IMR-90 (cell line): ENCODE measurements at regions not wholly inside any gene's neighbourhood (a gene's known extent, or its start where the extent isn't known, plus 50 kb on each side); places are given as distances from the start of the nearest gene placed in this dataset.

Experiments used
- CEBPB ChIP-seq: IDR thresholded peaks from 2 replicates; pipeline ENCODE4 v1.6.1; 2012; ENCODE audit warnings: low read depth, low read length, improper control_type of control experiment
- FOS ChIP-seq: fragments of 150-350 bp; IDR thresholded peaks from 2 replicates; pipeline ENCODE4 v1.6.1; 2016; ENCODE audit warnings: low read depth, low read length
- MAZ ChIP-seq: IDR thresholded peaks from 2 replicates; pipeline ENCODE4 v1.6.1; 2012; ENCODE audit warnings: low read depth, mild to moderate bottlenecking, low read length, improper control_type of control experiment, moderate library complexity, borderline replicate concordance
- MXI1 ChIP-seq: IDR thresholded peaks from 2 replicates; pipeline ENCODE4 v1.6.1; 2012; ENCODE audit warnings: low read depth, mild to moderate bottlenecking, low read length, moderate library complexity, borderline replicate concordance
- POLR2A ChIP-seq: IDR thresholded peaks from 2 replicates; pipeline ENCODE4 v1.6.1; 2012; ENCODE audit warnings: mild to moderate bottlenecking, low read depth, low read length
- RAD21 ChIP-seq: IDR thresholded peaks from 2 replicates; pipeline ENCODE4 v1.6.1; 2012; ENCODE audit warnings: low read length, improper control_type of control experiment
- RCOR1 ChIP-seq: IDR thresholded peaks from 2 replicates; pipeline ENCODE4 v1.6.1; 2012; ENCODE audit warnings: mild to moderate bottlenecking, low read length, improper control_type of control experiment; ENCODE audit not compliant: insufficient replicate concordance
- RFX5 ChIP-seq: IDR thresholded peaks from 2 replicates; pipeline ENCODE4 v1.8.0; 2012; ENCODE audit warnings: low read depth, mild to moderate bottlenecking, low read length, moderate library complexity
- SMC3 ChIP-seq: fragments of 150-350 bp; IDR thresholded peaks from 2 replicates; pipeline ENCODE4 v1.6.1; 2016; ENCODE audit warnings: low read depth, mild to moderate bottlenecking, antibody characterized with exemption, low read length, moderate library complexity
- TF ChIP-seq, protein P1 (sequence below): conservative IDR thresholded peaks from 2 replicates; pipeline ENCODE4 v1.5.1; 2012; ENCODE audit warnings: mild to moderate bottlenecking, low read depth, low read length, improper control_type of control experiment

GRCh38 chr11:70736461-70736860, 338.1 kb downstream of the CTTN start:
- TF ChIP-seq POLR2A (no peak), RCOR1 (no peak), SMC3 (no peak), FOS (no peak), RFX5 (no peak), CEBPB (no peak), RAD21 (no peak), MXI1 (no peak), MAZ (no peak)
- TF ChIP-seq, protein P1, sequence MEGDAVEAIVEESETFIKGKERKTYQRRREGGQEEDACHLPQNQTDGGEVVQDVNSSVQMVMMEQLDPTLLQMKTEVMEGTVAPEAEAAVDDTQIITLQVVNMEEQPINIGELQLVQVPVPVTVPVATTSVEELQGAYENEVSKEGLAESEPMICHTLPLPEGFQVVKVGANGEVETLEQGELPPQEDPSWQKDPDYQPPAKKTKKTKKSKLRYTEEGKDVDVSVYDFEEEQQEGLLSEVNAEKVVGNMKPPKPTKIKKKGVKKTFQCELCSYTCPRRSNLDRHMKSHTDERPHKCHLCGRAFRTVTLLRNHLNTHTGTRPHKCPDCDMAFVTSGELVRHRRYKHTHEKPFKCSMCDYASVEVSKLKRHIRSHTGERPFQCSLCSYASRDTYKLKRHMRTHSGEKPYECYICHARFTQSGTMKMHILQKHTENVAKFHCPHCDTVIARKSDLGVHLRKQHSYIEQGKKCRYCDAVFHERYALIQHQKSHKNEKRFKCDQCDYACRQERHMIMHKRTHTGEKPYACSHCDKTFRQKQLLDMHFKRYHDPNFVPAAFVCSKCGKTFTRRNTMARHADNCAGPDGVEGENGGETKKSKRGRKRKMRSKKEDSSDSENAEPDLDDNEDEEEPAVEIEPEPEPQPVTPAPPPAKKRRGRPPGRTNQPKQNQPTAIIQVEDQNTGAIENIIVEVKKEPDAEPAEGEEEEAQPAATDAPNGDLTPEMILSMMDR = no peak
